H9 (cell line): ENCODE measurements at regions not wholly inside any gene's neighbourhood (a gene's known extent, or its start where the extent isn't known, plus 50 kb on each side); places are given as distances from the start of the nearest gene placed in this dataset.

ENCODE experiments used
- DNase-seq: peaks from one replicate; pipeline ENCODE4 v3.0.0-alpha.2; 2017
- H2AFZ ChIP-seq: one replicate; pipeline ENCODE4 v1.6.1; 2013; ENCODE audit warnings: mild to moderate bottlenecking, low read length, control low read depth, moderate library complexity
- H2AK5ac ChIP-seq: 2 replicates; pipeline ENCODE4 v1.6.1; 2013; ENCODE audit warnings: low read length, control low read depth, mixed read lengths; ENCODE audit not compliant: insufficient read length
- H2BK120ac ChIP-seq: one replicate; pipeline ENCODE4 v1.6.1; 2013; ENCODE audit warnings: low read depth, mild to moderate bottlenecking, low read length, control low read depth, inconsistent platforms; ENCODE audit not compliant: poor library complexity, severe bottlenecking
- H2BK12ac ChIP-seq: 2 replicates; pipeline ENCODE4 v1.6.1; 2013; ENCODE audit warnings: low read length, control low read depth, mixed read lengths, low read depth; ENCODE audit not compliant: insufficient read length
- H2BK15ac ChIP-seq: 2 replicates; pipeline ENCODE4 v1.6.1; 2013; ENCODE audit warnings: low read depth, low read length, control low read depth
- H2BK20ac ChIP-seq: one replicate; pipeline ENCODE4 v1.6.1; 2013; ENCODE audit warnings: low read depth, mild to moderate bottlenecking, low read length, control low read depth, inconsistent platforms; ENCODE audit not compliant: poor library complexity, severe bottlenecking
- H2BK5ac ChIP-seq: 2 replicates; pipeline ENCODE4 v1.6.1; 2013; ENCODE audit warnings: low read length, control low read depth, mixed read lengths; ENCODE audit not compliant: insufficient read length
- H3K14ac ChIP-seq: 2 replicates; pipeline ENCODE4 v1.6.1; 2013; ENCODE audit warnings: low read length, control low read depth; ENCODE audit not compliant: insufficient read depth
- H3K18ac ChIP-seq: 2 replicates; pipeline ENCODE4 v1.6.1; 2013; ENCODE audit warnings: low read depth, mild to moderate bottlenecking, mixed read lengths, low read length, control low read depth; ENCODE audit not compliant: insufficient read length
- H3K23ac ChIP-seq: 2 replicates; pipeline ENCODE4 v1.6.1; 2013; ENCODE audit warnings: low read length, control low read depth, mixed read lengths, low read depth; ENCODE audit not compliant: insufficient read length
- H3K23me2 ChIP-seq: 2 replicates; pipeline ENCODE4 v1.6.1; 2013; ENCODE audit warnings: low read depth, mild to moderate bottlenecking, mixed read lengths, low read length, control low read depth; ENCODE audit not compliant: insufficient read length, poor library complexity, severe bottlenecking
- H3K27ac ChIP-seq: 2 replicates; pipeline ENCODE4 v1.5.1; 2013; ENCODE audit warnings: low read length, control low read depth, mixed read lengths, low read depth; ENCODE audit not compliant: insufficient read length
- H3K27me3 ChIP-seq: 2 replicates; pipeline ENCODE4 v1.6.1; 2013; ENCODE audit warnings: low read length, control low read depth, inconsistent platforms; ENCODE audit not compliant: insufficient read depth
- H3K4ac ChIP-seq: 2 replicates; pipeline ENCODE4 v1.6.1; 2013; ENCODE audit warnings: low read depth, mild to moderate bottlenecking, control low read depth, inconsistent platforms, low read length, moderate library complexity
- H3K4me1 ChIP-seq: 2 replicates; pipeline ENCODE4 v1.6.1; 2013; ENCODE audit warnings: low read length, control low read depth, inconsistent platforms; ENCODE audit not compliant: insufficient read depth
- H3K4me2 ChIP-seq: 2 replicates; pipeline ENCODE4 v1.6.1; 2013; ENCODE audit warnings: low read length, control low read depth, mixed read lengths; ENCODE audit not compliant: insufficient read length, insufficient read depth
- H3K56ac ChIP-seq: 2 replicates; pipeline ENCODE4 v1.6.1; 2013; ENCODE audit warnings: low read depth, mild to moderate bottlenecking, mixed read lengths, low read length, control low read depth; ENCODE audit not compliant: insufficient read length
- H3K79me1 ChIP-seq: 2 replicates; pipeline ENCODE4 v1.6.1; 2013; ENCODE audit warnings: low read depth, mild to moderate bottlenecking, moderate library complexity, low read length, control low read depth, inconsistent platforms; ENCODE audit not compliant: insufficient read depth, poor library complexity, severe bottlenecking
- H3K79me2 ChIP-seq: 2 replicates; pipeline ENCODE4 v1.6.1; 2013; ENCODE audit warnings: low read length, control low read depth, inconsistent platforms; ENCODE audit not compliant: insufficient read depth
- H3K9ac ChIP-seq: 2 replicates; pipeline ENCODE4 v1.6.1; 2013; ENCODE audit warnings: low read length, control low read depth, mixed read lengths; ENCODE audit not compliant: insufficient read length; ENCODE audit errors: extremely low read depth
- H3K9me3 ChIP-seq: one replicate; pipeline ENCODE4 v1.6.1; 2013; ENCODE audit warnings: low read depth, low read length, inconsistent platforms; ENCODE audit not compliant: control insufficient read depth
- H3T11ph ChIP-seq: one replicate; pipeline ENCODE4 v1.6.1; 2013; ENCODE audit warnings: mild to moderate bottlenecking, low read length, control low read depth, inconsistent platforms
- H4K20me1 ChIP-seq: one replicate; pipeline ENCODE4 v1.6.1; 2013; ENCODE audit not compliant: control insufficient read depth, insufficient read length, insufficient read depth
- H4K5ac ChIP-seq: 2 replicates; pipeline ENCODE4 v1.6.1; 2013; ENCODE audit warnings: low read depth, mild to moderate bottlenecking, mixed read lengths, low read length, control low read depth; ENCODE audit not compliant: insufficient read length
- H4K8ac ChIP-seq: replicated peaks from 2 replicates; pipeline ENCODE4 v1.6.1; 2013; ENCODE audit warnings: low read length, control low read depth, mixed read lengths, low read depth; ENCODE audit not compliant: insufficient read length
- H4K91ac ChIP-seq: 2 replicates; pipeline ENCODE4 v1.6.1; 2013; ENCODE audit warnings: low read depth, mild to moderate bottlenecking, moderate library complexity, mixed read lengths, low read length, control low read depth; ENCODE audit not compliant: insufficient read length
- H3K27ac Mint-ChIP-seq, 3 experiments: 2 replicates in 2 of 3; 3 replicates in 1 of 3; pipeline ENCODE4 v1.8.0; 2020 to 2021; ENCODE audit warnings: mixed read lengths in 3 of 3, mild to moderate bottlenecking in 1 of 3, moderate library complexity in 1 of 3
- H3K27me3 Mint-ChIP-seq: 2 replicates; pipeline ENCODE4 v1.8.0; 2021; ENCODE audit warnings: low read depth, mild to moderate bottlenecking, moderate library complexity, mixed read lengths
- H3K36me3 Mint-ChIP-seq, 3 experiments: 2 replicates in 2 of 3; 3 replicates in 1 of 3; pipeline ENCODE4 v1.8.0; 2020 to 2021; ENCODE audit warnings: low read depth in 3 of 3, mixed read lengths in 3 of 3; ENCODE audit not compliant: insufficient read depth in 1 of 3
- H3K4me1 Mint-ChIP-seq, 2 experiments: 2 replicates each; pipeline ENCODE4 v1.8.0; 2020; ENCODE audit warnings: mixed read lengths in 2 of 2
- H3K4me3 Mint-ChIP-seq, 2 experiments: 2 replicates in 1 of 2; 3 replicates in 1 of 2; pipeline ENCODE4 v1.8.0; 2020 to 2021; ENCODE audit warnings: mild to moderate bottlenecking in 2 of 2, mixed read lengths in 2 of 2, moderate library complexity in 1 of 2
- H3K9me3 Mint-ChIP-seq, 2 experiments: 2 replicates in 1 of 2; 3 replicates in 1 of 2; pipeline ENCODE4 v1.8.0; 2020; ENCODE audit warnings: mild to moderate bottlenecking in 2 of 2, mixed read lengths in 2 of 2, moderate library complexity in 1 of 2
- WGBS: extraction: QIAGEN DNeasy Blood & Tissue Kit; methylation state at CpG from one replicate; pipeline ENCODE4 v1.1.7; 2013; ENCODE audit warnings: missing lambda C conversion rate, low lambda C conversion rate, mixed read lengths; ENCODE audit not compliant: insufficient read length; ENCODE audit errors: extremely low coverage; 5-methylcytosine and 5-hydroxymethylcytosine counted together
- TF ChIP-seq, protein P1 (sequence below): fragments of 200-600 bp; sonication (generic); conservative IDR thresholded peaks from 3 replicates; pipeline ENCODE4 v1.8.0; 2021; ENCODE audit warnings: antibody characterized with exemption, mild to moderate bottlenecking

GRCh38 chr6:3529721-3530120, 72.9 kb upstream of the SLC22A23 start:
- H3K27me3 Mint-ChIP-seq = peaks cover 7% of the 10 kb centered on the region
- H3K36me3 Mint-ChIP-seq = peaks cover 0 to 2% (median 0%) of the 10 kb centered on the region in 3 experiments; a peak in 2 of 7 replicates
- Histone ChIP-seq H2AK5ac (no peak overlapping the region), H3K9me3 (no peaks in the 10 kb centered on the region), H2BK5ac (no peak overlapping the region), H3K23me2 (no peaks in the 10 kb centered on the region), H3K79me1 (no peaks in the 10 kb centered on the region), H2BK12ac (no peak overlapping the region), H3K27ac (no peak overlapping the region), H4K5ac (no peak overlapping the region), H3T11ph (no peak overlapping the region), H2AFZ (no peak overlapping the region), H3K56ac (no peak overlapping the region), H3K4ac (no peak overlapping the region), H3K14ac (no peak overlapping the region), H3K9ac (no peak overlapping the region), H2BK120ac (no peak overlapping the region), H3K4me1 (no peaks in the 10 kb centered on the region), H3K79me2 (no peaks in the 10 kb centered on the region), H3K4me2 (no peak overlapping the region), H4K8ac (no peak overlapping the region), H4K20me1 (no peaks in the 10 kb centered on the region), H3K18ac (no peak overlapping the region), H4K91ac (no peak overlapping the region), H3K23ac (no peak overlapping the region), H3K27me3 (no peaks in the 10 kb centered on the region), H2BK20ac (no peak overlapping the region), H2BK15ac (no peak overlapping the region)
- no peak overlapping the region for H3K27ac Mint-ChIP-seq
- peaks cover 10 to 15% of the 10 kb centered on the region in 2 experiments for H3K4me1 Mint-ChIP-seq
- peaks cover 3 to 4% of the 10 kb centered on the region in 2 experiments; a peak in 3 of 5 replicates for H3K9me3 Mint-ChIP-seq
- TF ChIP-seq, protein P1, sequence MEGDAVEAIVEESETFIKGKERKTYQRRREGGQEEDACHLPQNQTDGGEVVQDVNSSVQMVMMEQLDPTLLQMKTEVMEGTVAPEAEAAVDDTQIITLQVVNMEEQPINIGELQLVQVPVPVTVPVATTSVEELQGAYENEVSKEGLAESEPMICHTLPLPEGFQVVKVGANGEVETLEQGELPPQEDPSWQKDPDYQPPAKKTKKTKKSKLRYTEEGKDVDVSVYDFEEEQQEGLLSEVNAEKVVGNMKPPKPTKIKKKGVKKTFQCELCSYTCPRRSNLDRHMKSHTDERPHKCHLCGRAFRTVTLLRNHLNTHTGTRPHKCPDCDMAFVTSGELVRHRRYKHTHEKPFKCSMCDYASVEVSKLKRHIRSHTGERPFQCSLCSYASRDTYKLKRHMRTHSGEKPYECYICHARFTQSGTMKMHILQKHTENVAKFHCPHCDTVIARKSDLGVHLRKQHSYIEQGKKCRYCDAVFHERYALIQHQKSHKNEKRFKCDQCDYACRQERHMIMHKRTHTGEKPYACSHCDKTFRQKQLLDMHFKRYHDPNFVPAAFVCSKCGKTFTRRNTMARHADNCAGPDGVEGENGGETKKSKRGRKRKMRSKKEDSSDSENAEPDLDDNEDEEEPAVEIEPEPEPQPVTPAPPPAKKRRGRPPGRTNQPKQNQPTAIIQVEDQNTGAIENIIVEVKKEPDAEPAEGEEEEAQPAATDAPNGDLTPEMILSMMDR = no peak
- H3K4me3 Mint-ChIP-seq = no peak overlapping the region
- WGBS = no CpG with 5 or more reads among the region's 3 CpGs
- DNase-seq = no peak
